GM18505 (cell line): ENCODE measurements at regions not wholly inside any gene's neighbourhood (a gene's known extent, or its start where the extent isn't known, plus 50 kb on each side); places are given as distances from the start of the nearest gene placed in this dataset.

Experiments used
- ATAC-seq: cut with Tn5 transposase; IDR thresholded peaks from one replicate; pipeline ENCODE4 v1.9.1; 2021; ENCODE audit not compliant: unreplicated experiment
- POLR2A ChIP-seq: IDR thresholded peaks from 4 replicates; pipeline ENCODE4 v1.6.1; 2011; ENCODE audit warnings: borderline replicate concordance; ENCODE audit not compliant: insufficient read depth, insufficient read length; ENCODE audit errors: extremely low read depth

- no peak for TF ChIP-seq POLR2A
- ATAC-seq = no peak
These were observed 81.7 kb upstream of the RIPOR2 start for GRCh38 chr6:25017486-25017885.

DNA sequence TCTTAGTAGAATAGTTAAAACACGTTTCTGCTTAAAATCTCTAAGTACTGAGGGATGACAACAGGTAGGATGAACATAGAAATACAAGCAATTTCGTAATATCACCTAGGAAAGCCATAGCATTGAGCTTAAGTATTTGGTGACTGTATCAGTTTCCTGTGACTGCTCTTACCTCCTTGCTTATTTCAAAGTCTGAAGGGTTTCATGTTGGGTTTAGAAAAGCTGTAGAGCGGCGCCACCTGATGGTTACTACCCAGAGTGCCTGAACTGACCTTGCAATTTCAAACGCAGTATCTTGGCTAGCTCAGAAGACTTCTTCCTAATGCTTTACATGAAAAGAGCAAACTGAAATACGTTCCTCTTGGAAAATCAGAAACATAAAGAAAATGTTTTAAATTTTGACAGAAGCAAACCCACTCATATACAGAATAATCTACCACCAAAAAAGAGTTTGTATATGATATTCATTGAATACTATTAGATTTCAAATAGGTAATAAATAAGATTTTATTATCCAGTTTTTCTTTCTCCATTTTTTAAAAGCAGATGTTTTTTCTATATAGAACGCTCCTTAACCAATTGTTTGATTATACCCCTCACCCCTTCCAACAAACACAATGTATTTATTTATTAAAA is 82.3 kb upstream of the RIPOR2 start:
- ATAC-seq = peak; percentile 64

DNA sequence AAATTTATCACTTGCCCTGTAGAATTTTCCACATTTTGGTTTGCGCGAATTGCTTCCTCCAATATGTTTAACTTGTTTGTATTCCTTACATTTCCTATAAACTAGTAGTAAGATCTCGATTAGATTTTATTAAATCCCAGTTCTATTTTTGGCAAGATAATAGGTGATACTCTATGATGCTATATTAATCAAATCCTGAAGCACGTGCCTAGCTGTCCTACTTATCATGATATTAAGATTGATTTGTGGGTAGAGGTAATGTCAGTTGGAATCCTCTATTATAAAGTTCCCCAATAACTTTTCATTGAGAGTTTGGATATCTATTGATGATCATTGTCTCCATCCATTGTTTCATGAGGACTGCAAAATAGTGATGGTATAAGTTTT is 82.8 kb upstream of the RIPOR2 start:
- no peak for TF ChIP-seq POLR2A
- ATAC-seq = no peak

More for the DNA sequence above, 82.3 kb upstream of the RIPOR2 start:
- no peak for TF ChIP-seq POLR2A

- no peak for ATAC-seq
- TF ChIP-seq POLR2A = no peak
These were observed 86.4 kb upstream of the RIPOR2 start for GRCh38 chr6:25022140-25022553.

- no peak for TF ChIP-seq POLR2A
- no peak for ATAC-seq
These were observed 88.0 kb upstream of the RIPOR2 start for GRCh38 chr6:25023781-25024180.

GRCh38 chr6:25024821-25025220 is 89.1 kb upstream of the RIPOR2 start:
- no peak for ATAC-seq
- TF ChIP-seq POLR2A = no peak

DNA sequence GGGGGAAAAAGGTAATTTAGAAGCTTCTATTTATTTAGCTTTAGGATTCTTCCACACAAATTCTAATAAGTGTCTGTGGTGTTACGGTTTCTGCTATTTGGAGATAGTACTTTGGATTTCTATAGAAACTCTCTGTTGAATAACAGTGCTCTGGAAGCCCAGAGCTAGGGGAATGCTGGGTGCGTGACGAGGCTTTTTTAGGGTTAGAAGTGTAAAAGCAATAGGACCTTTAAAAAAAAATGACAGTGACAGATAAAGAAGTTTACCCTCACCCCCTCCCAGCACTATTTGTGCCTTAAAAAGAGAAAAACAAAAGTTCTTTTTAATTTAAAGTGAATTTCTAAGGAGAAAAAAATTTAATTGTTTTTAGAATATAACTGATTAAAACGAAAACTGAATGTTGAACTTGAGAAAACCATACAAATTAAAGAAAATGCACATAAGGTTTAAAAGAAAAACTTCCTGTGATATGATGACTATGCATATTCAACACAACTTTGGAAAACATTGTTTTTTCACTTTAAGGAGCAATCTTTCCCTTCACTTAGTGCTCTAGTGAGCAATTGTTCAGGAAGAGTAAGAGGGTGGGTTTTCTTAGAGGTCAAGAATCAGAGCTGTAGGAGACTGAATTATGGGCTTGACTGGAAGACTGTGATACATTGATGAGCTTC is 89.6 kb upstream of the RIPOR2 start:
- no peak for ATAC-seq

DNA sequence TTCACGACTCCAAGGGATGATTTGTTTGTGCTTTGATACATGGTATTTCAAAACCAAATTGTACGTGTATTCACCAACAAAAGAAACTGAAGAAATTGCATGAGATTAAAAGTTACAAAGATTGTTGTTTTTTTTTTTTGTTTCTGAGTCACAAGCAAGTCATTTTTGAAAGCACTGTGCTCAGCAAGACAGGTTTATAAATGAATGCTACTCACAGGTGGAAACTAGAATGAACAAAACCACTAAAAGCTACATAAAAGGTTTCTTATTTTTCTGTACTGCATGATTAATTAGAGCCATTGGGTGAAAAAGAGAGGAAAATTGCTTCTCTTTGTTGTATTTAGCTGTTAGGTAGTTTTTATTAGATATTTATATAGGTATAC is 90.2 kb upstream of the RIPOR2 start:
- no peak for ATAC-seq
- no peak for TF ChIP-seq POLR2A

More for the DNA sequence above, 89.6 kb upstream of the RIPOR2 start:
- TF ChIP-seq POLR2A = no peak

DNA sequence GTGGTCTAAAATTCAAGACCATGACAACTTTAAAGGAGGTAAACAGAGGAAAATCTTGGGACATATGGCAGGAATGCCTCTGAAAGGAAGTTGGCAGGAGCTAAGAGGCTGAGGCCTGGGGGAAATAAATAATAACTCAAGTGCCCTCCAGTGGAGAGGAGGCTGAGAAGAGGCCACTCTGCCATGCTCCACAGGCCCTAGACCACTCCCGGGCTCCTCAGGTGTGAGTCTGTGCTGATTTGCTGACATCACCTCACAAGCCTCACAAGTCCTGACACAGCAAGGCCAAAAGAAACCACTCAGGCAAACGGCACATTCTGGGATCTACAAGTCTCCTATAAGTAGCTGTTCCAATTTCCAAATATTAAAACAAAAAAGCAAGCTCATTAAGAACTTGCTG is 91.0 kb upstream of the RIPOR2 start:
- TF ChIP-seq POLR2A = no peak
- no peak for ATAC-seq

GRCh38 chr6:25027221-25027916 is 91.6 kb upstream of the RIPOR2 start:
- TF ChIP-seq POLR2A = peak; percentile 34
- peak; percentile 91 for ATAC-seq

- TF ChIP-seq POLR2A = no peak
- ATAC-seq = no peak
These were observed 92.6 kb upstream of the RIPOR2 start for GRCh38 chr6:25028328-25028727.

GRCh38 chr6:25032934-25033333 is 97.2 kb upstream of the RIPOR2 start:
- no peak for TF ChIP-seq POLR2A
- ATAC-seq = no peak

DNA sequence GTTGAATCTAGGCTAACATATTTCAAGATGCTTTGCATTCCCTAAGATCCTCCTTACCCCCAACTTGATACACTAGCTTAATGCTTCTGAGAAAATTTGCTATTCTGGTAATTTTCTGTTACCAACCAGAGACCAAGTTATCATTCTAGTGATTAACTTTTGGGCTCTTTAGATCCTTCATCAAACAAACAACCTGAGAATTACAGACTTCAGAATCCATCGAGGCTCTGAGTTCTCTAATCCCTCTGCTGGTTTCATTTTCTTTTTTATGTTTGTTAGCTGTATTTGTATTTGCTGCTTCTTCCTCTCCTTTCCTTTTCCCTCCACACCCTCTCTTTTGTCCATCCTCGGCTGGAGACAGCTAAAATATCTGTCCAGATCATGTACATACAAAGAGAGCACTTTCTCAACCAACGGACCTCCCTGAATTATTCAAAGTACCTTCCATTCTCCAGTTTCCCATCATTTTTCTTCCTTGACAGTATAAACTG is 98.7 kb upstream of the RIPOR2 start:
- no peak for TF ChIP-seq POLR2A
- ATAC-seq = no peak

DNA sequence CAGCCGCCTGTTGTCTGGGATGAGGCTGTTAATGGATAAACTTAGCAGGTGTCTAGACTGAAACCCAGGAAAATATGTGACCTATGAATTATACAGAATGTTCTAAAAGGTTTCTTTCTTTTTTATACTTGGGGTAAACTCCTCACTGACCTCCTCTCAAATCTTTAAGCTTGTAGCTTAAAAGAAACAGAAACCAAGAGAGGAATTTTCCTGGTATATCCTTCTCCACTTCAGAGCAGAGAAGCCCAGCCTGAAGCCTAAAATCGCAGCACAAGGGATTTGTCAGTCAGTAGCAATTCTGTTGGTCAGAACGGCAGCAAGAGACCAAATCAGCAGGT is 99.4 kb upstream of the RIPOR2 start:
- ATAC-seq = no peak
- TF ChIP-seq POLR2A = no peak
